ENCODE measurements at regions not wholly inside any gene's neighbourhood (a gene's known extent, or its start where the extent isn't known, plus 50 kb on each side); places are given as distances from the start of the nearest gene placed in this dataset.

- in situ Hi-C loops (cut with MboI; ENCODE audit: low pct_ligation_motif_present in 1 of 4, low pct_unique_long_range_greater_than_20kb in 1 of 4, low sequenced_read_pairs in 3 of 4): no loop called here
- 82 to 94% methylated on average over 2 of the region's 2 CpGs for WGBS, 2 donors (ENCODE audit: low coverage in 1 of 2)
- no peak for DNase-seq
- Histone ChIP-seq H3K27ac (no peak overlapping the region), H3K36me3 (no peaks in the 10 kb centered on the region), H3K9me3 (no peaks in the 10 kb centered on the region), H3K4me3 (no peak overlapping the region), H3K27me3 (no peaks in the 10 kb centered on the region), H3K4me1 (no peaks in the 10 kb centered on the region)
- intact Hi-C loops (cut with DNase I; ENCODE audit: low total_unique reads): no loop called here
- TF ChIP-seq EP300 (IDR thresholded peaks at IDR 0.05; ENCODE audit: low read depth): no peak
Measured at GRCh38 chr5:88368201-88368600, 99.6 kb upstream of the TMEM161B start.

DNA sequence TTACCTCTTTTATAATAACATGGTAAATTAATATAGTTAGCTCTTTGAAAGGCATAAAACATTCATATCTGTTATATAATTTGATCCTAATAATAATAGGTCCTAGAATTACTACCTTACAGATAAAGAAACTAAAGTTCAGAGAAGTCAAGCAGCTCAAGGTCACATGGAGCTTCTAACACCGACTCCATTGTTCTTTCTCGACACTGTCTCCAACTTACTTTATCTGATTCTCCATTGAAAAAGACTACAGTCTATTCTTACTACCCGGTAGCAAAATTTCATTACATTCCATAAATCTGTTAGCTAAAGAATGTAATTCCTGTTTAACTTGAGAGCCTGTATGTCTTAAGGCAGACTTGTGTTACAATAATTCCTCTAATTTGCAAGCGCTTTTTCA, 96.3 kb upstream of the TMEM161B start:
- H3K4me1 ChIP-seq: no peaks in the 10 kb centered on the region
- H3K9me3 ChIP-seq: no peaks in the 10 kb centered on the region
- no peak overlapping the region for H3K4me3 ChIP-seq
- H3K36me3 ChIP-seq: no peaks in the 10 kb centered on the region
- TF ChIP-seq CTCF (IDR thresholded peaks at IDR 0.05) (no peak), POLR2AphosphoS5 (IDR thresholded peaks at IDR 0.05) (no peak), EP300 (IDR thresholded peaks at IDR 0.05; ENCODE audit: low read depth) (no peak), POLR2A (IDR thresholded peaks at IDR 0.05) (no peak)
- H3K27me3 ChIP-seq: no peaks in the 10 kb centered on the region
- DNase-seq: no peak
- intact Hi-C loops (cut with DNase I; ENCODE audit: low total_unique reads): no loop called here
- 66 to 76% methylated on average over 4 of the region's 4 CpGs for WGBS, 2 donors (ENCODE audit: low coverage in 1 of 2)
- H3K27ac ChIP-seq: no peak overlapping the region
- in situ Hi-C loops (cut with MboI; ENCODE audit: low pct_ligation_motif_present in 1 of 4, low pct_unique_long_range_greater_than_20kb in 1 of 4, low sequenced_read_pairs in 3 of 4): no loop called here

- Histone ChIP-seq H3K4me3 (no peak overlapping the region), H3K27me3 (no peaks in the 10 kb centered on the region), H3K27ac (no peak overlapping the region), H3K9me3 (no peaks in the 10 kb centered on the region), H3K4me1 (no peaks in the 10 kb centered on the region), H3K36me3 (no peaks in the 10 kb centered on the region)
- 73 to 87% methylated on average over 1 of the region's 1 CpG for WGBS, 2 donors (ENCODE audit: low coverage in 1 of 2)
- intact Hi-C loops (cut with DNase I; ENCODE audit: low total_unique reads): no loop called here
- TF ChIP-seq POLR2A (IDR thresholded peaks at IDR 0.05): no peak
- no peak for TF ChIP-seq POLR2AphosphoS5 (IDR thresholded peaks at IDR 0.05)
- no peak for TF ChIP-seq CTCF (IDR thresholded peaks at IDR 0.05)
- TF ChIP-seq EP300 (IDR thresholded peaks at IDR 0.05; ENCODE audit: low read depth): no peak
- in situ Hi-C loops (cut with MboI; ENCODE audit: low pct_ligation_motif_present in 1 of 4, low pct_unique_long_range_greater_than_20kb in 1 of 4, low sequenced_read_pairs in 3 of 4): no loop called here
- DNase-seq: no peak
Measured at GRCh38 chr5:88355490-88356050, 86.9 kb upstream of the TMEM161B start.

DNA sequence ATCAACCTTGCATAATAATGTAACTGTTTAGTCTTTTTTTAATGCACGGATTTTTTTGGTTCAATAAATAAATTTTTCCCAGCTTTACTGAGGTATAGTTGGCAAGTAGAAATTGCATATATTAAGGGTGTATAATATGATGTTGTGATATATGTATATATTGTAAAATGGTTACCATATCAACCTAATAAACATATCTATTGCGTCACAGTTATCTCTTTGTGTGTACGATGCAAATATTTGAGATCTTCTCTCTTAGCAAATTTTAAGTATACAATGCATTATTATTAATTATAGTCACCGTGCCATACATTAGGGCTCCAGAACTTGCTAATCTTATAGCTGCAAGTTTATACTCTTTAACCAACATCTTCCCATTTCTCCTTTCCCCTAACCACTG, 57.2 kb upstream of the TMEM161B start:
- no peaks in the 10 kb centered on the region for H3K36me3 ChIP-seq
- no peak overlapping the region for H3K4me3 ChIP-seq
- 86% methylated on average over 4 of the region's 4 CpGs for WGBS, 2 donors (ENCODE audit: low coverage in 1 of 2)
- H3K27me3 ChIP-seq: no peaks in the 10 kb centered on the region
- H3K4me1 ChIP-seq: no peaks in the 10 kb centered on the region
- TF ChIP-seq CTCF (IDR thresholded peaks at IDR 0.05): no peak
- TF ChIP-seq POLR2AphosphoS5 (IDR thresholded peaks at IDR 0.05): no peak
- TF ChIP-seq EP300 (IDR thresholded peaks at IDR 0.05; ENCODE audit: low read depth): no peak
- TF ChIP-seq POLR2A (IDR thresholded peaks at IDR 0.05): no peak
- DNase-seq: no peak
- H3K9me3 ChIP-seq: no peaks in the 10 kb centered on the region
- no peak overlapping the region for H3K27ac ChIP-seq
- in situ Hi-C loops (cut with MboI; ENCODE audit: low pct_ligation_motif_present in 1 of 4, low pct_unique_long_range_greater_than_20kb in 1 of 4, low sequenced_read_pairs in 3 of 4): no loop called here
- intact Hi-C loops (cut with DNase I; ENCODE audit: low total_unique reads): no loop called here

GRCh38 chr5:88322785-88323184, 54.1 kb upstream of the TMEM161B start:
- no peaks in the 10 kb centered on the region for H3K9me3 ChIP-seq
- no peaks in the 10 kb centered on the region for H3K27me3 ChIP-seq
- TF ChIP-seq EP300 (IDR thresholded peaks at IDR 0.05; ENCODE audit: low read depth) (no peak), CTCF (IDR thresholded peaks at IDR 0.05) (no peak), POLR2AphosphoS5 (IDR thresholded peaks at IDR 0.05) (no peak), POLR2A (IDR thresholded peaks at IDR 0.05) (no peak)
- in situ Hi-C loops (cut with MboI; ENCODE audit: low pct_ligation_motif_present in 1 of 4, low pct_unique_long_range_greater_than_20kb in 1 of 4, low sequenced_read_pairs in 3 of 4) (no loop called here), intact Hi-C loops (cut with DNase I; ENCODE audit: low total_unique reads) (no loop called here)
- no peak overlapping the region for H3K4me3 ChIP-seq
- DNase-seq: no peak
- no peaks in the 10 kb centered on the region for H3K36me3 ChIP-seq
- no peak overlapping the region for H3K27ac ChIP-seq
- 92 to 93% methylated on average over 3 of the region's 3 CpGs for WGBS, 2 donors (ENCODE audit: low coverage in 1 of 2)
- H3K4me1 ChIP-seq: no peaks in the 10 kb centered on the region

All from transverse colon (tissue), 4 donors.